ENCODE measurements at regions not wholly inside any gene's neighbourhood (a gene's known extent, or its start where the extent isn't known, plus 50 kb on each side); places are given as distances from the start of the nearest gene placed in this dataset.

DNA sequence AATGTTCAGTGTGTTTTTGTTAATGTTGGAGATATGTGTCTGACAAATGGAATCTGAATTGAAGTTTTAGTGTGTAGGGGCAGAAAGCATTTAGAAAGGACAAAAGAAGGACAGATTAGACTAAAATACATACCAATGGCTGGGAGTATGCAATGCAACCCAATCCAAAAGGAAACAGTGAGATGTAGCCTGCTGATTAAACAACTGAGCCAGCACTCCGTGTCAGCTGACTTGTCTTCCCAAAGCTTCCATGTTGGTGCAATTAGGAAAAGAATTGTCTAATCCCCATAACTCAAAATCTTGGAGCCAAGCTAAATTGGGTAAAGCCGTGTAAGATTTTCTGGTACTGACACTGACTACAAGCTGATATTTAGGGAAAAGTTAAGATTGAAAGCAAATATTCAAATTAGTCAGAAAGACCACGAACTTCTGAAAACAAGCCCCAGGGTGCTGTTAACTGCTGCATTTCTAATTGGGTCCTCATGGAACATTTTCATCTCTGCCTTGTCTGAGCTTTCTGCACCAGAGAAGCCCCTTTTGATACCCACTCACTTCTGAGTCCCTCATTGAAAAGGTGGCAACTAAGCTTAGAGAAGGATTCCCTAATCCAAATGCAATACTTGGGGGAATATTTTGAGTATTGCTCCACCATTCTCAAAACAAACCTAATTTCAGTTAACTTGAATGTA is 109.1 kb downstream of the DAD1 start (continued):
- TF ChIP-seq POU2F2 (IDR thresholded peaks at IDR 0.05; ENCODE audit: borderline replicate concordance, low read depth, low read length) (0 out of 3 replicates have a peak, but pooled peaks have one; percentile 30), IKZF2 (IDR thresholded peaks at IDR 0.05) (peak; percentile 58 to 79), GATAD2B (conservative IDR thresholded peaks at IDR 0.05; ENCODE audit: low read depth) (no peak)
- TF ChIP-seq, protein P1, sequence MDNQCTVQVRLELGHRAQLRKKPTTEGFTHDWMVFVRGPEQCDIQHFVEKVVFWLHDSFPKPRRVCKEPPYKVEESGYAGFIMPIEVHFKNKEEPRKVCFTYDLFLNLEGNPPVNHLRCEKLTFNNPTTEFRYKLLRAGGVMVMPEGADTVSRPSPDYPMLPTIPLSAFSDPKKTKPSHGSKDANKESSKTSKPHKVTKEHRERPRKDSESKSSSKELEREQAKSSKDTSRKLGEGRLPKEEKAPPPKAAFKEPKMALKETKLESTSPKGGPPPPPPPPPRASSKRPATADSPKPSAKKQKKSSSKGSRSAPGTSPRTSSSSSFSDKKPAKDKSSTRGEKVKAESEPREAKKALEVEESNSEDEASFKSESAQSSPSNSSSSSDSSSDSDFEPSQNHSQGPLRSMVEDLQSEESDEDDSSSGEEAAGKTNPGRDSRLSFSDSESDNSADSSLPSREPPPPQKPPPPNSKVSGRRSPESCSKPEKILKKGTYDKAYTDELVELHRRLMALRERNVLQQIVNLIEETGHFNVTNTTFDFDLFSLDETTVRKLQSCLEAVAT (IDR thresholded peaks at IDR 0.05) = peak; percentile 67; the same call in 1 of the 2 replicates
- TF ChIP-seq, protein P2, sequence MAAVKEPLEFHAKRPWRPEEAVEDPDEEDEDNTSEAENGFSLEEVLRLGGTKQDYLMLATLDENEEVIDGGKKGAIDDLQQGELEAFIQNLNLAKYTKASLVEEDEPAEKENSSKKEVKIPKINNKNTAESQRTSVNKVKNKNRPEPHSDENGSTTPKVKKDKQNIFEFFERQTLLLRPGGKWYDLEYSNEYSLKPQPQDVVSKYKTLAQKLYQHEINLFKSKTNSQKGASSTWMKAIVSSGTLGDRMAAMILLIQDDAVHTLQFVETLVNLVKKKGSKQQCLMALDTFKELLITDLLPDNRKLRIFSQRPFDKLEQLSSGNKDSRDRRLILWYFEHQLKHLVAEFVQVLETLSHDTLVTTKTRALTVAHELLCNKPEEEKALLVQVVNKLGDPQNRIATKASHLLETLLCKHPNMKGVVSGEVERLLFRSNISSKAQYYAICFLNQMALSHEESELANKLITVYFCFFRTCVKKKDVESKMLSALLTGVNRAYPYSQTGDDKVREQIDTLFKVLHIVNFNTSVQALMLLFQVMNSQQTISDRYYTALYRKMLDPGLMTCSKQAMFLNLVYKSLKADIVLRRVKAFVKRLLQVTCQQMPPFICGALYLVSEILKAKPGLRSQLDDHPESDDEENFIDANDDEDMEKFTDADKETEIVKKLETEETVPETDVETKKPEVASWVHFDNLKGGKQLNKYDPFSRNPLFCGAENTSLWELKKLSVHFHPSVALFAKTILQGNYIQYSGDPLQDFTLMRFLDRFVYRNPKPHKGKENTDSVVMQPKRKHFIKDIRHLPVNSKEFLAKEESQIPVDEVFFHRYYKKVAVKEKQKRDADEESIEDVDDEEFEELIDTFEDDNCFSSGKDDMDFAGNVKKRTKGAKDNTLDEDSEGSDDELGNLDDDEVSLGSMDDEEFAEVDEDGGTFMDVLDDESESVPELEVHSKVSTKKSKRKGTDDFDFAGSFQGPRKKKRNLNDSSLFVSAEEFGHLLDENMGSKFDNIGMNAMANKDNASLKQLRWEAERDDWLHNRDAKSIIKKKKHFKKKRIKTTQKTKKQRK (IDR thresholded peaks at IDR 0.05; ENCODE audit: low read depth, low read length) = no peak

DNA sequence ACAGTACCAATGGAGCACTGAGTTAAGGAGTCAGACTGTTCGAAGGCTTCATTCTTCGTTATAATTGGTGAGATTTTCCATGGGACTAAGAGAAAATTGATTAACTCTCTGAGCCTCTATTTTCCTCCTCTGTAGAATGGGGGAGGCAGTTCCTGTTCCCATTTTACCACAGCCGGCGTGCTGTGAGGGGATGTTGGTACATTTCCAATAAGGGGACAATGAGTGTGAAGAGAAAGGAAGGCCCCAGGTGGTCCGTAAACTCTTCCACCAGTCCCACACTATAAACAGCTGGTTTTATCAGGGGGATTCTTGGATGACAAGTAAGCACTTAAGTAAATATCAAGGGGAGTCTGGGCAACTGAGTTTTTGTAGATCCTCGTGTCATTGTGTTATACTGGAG is 109.9 kb downstream of the DAD1 start:
- peak overlapping the region; percentile 98 for H3K27ac ChIP-seq (ENCODE audit: control insufficient read depth, insufficient read depth)
- peak overlapping the region; percentile 98 for H3K4me2 ChIP-seq (ENCODE audit: control insufficient read depth, insufficient read depth)
- BruUV-seq (replicated peaks) = no TSS peak
- no peaks in the 10 kb centered on the region for H3K9me3 ChIP-seq (replicated peaks; ENCODE audit: control insufficient read depth, insufficient read depth, low read length)
- RAD21 ChIA-PET (ENCODE audit: unreplicated experiment) = interaction anchor here (0.9 to 27.9 kb wide), 14 partner anchors 9 to 96 kb away, joined by 4 to 797 read pairs (median 32); no protein-coding TSS in a partner anchor
- no peak for FAIRE-seq
- no peaks in the 10 kb centered on the region for H4K20me1 ChIP-seq (ENCODE audit: control insufficient read depth, insufficient read depth)
- H3K4me3 ChIP-seq = peak overlapping the region; percentile 66; the same call in 1 of the 2 replicates
- no peaks in the 10 kb centered on the region for H3K27me3 ChIP-seq (replicated peaks in 1 of 2; ENCODE audit: control insufficient read depth in 2 of 2, insufficient read depth in 2 of 2, low read length in 1 of 2)
- H3K4me1 ChIP-seq (ENCODE audit: control insufficient read depth, insufficient read depth, low read length) = peaks cover 74% of the 10 kb centered on the region
- intact Hi-C loops (cut with micrococcal nuclease; ENCODE audit: unreplicated experiment) = loop anchor here (10.0 kb wide), 1 partner anchor 254 kb away; no protein-coding TSS in a partner anchor
- in situ Hi-C loops (cut with MboI) = no loop called here
- POLR2A ChIA-PET = interaction anchor here (0.6 to 33.2 kb wide), 11 partner anchors 22 to 97 kb away, joined by 3 to 875 read pairs (median 4); no protein-coding TSS in a partner anchor
- no peak for DNase-seq (ENCODE audit: low read depth, low spot score)
- 53% methylated on average over 6 of the region's 6 CpGs for WGBS (ENCODE audit: insufficient coverage, insufficient replicate concordance, low lambda C conversion rate, missing lambda C conversion rate)
- CTCF ChIA-PET = interaction anchor here (0.6 to 14.5 kb wide), 11 partner anchors 14 to 160 kb away, joined by 3 to 411 read pairs (median 25); no protein-coding TSS in a partner anchor
- peak overlapping the region; percentile 32 for H3K9ac ChIP-seq (ENCODE audit: control insufficient read depth, insufficient read depth, low read length)
- no peak overlapping the region for H2AFZ ChIP-seq (ENCODE audit: control insufficient read depth, low read depth, low read length)
- no peak for ATAC-seq
- no peaks in the 10 kb centered on the region for H3K36me3 ChIP-seq (ENCODE audit: control insufficient read depth in 2 of 2, insufficient read depth in 2 of 2, low read length in 1 of 2)
- H3K79me2 ChIP-seq (ENCODE audit: control insufficient read depth, insufficient read depth, low read length) = peaks cover 60% of the 10 kb centered on the region
- SMC1A ChIA-PET (ENCODE audit: uncharacterized antibody, unreplicated experiment) = interaction anchor here (0.8 to 31.5 kb wide), 16 partner anchors 11 to 158 kb away, joined by 3 to 912 read pairs (median 18); no protein-coding TSS in a partner anchor
- TF ChIP-seq SIX5 (IDR thresholded peaks at IDR 0.05; ENCODE audit: low read depth, low read length, severe bottlenecking) (no peak), DPF2 (IDR thresholded peaks at IDR 0.05) (no peak), ZNF384 (IDR thresholded peaks at IDR 0.05; ENCODE audit: borderline replicate concordance, low read depth, low read length) (no peak), SMARCA5 (IDR thresholded peaks at IDR 0.05) (peak; percentile 77; the same call in 1 of the 2 replicates)
- TF ChIP-seq, protein P3, sequence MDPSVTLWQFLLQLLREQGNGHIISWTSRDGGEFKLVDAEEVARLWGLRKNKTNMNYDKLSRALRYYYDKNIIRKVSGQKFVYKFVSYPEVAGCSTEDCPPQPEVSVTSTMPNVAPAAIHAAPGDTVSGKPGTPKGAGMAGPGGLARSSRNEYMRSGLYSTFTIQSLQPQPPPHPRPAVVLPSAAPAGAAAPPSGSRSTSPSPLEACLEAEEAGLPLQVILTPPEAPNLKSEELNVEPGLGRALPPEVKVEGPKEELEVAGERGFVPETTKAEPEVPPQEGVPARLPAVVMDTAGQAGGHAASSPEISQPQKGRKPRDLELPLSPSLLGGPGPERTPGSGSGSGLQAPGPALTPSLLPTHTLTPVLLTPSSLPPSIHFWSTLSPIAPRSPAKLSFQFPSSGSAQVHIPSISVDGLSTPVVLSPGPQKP (IDR thresholded peaks at IDR 0.05; ENCODE audit: low read depth, low read length) = no peak
- TF ChIP-seq, protein P4, sequence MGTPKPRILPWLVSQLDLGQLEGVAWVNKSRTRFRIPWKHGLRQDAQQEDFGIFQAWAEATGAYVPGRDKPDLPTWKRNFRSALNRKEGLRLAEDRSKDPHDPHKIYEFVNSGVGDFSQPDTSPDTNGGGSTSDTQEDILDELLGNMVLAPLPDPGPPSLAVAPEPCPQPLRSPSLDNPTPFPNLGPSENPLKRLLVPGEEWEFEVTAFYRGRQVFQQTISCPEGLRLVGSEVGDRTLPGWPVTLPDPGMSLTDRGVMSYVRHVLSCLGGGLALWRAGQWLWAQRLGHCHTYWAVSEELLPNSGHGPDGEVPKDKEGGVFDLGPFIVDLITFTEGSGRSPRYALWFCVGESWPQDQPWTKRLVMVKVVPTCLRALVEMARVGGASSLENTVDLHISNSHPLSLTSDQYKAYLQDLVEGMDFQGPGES (IDR thresholded peaks at IDR 0.05) = no peak
